SU-DHL-6 (cell line): ENCODE measurements at regions not wholly inside any gene's neighbourhood (a gene's known extent, or its start where the extent isn't known, plus 50 kb on each side); places are given as distances from the start of the nearest gene placed in this dataset.

ENCODE experiments used
- H2AFZ ChIP-seq: fragments of 200-600 bp; sonication (generic); 2 replicates; pipeline ENCODE4 v1.6.1; 2014; ENCODE audit warnings: low read depth, mild to moderate bottlenecking, moderate library complexity, mixed read lengths, antibody characterized with exemption, low read length; ENCODE audit not compliant: severe bottlenecking
- H3F3A ChIP-seq: fragments of 200-600 bp; shearing (Covaris generic); 2 replicates; pipeline ENCODE4 v1.6.0; 2016; ENCODE audit warnings: antibody characterized with exemption, mild to moderate bottlenecking; ENCODE audit not compliant: insufficient read depth
- H3K27ac ChIP-seq: fragments of 200-600 bp; sonication (generic); 2 replicates; pipeline ENCODE4 v1.5.1; 2016; ENCODE audit warnings: low read depth, mild to moderate bottlenecking, low read length, moderate library complexity, mixed read lengths
- H3K27me3 ChIP-seq: fragments of 200-600 bp; sonication (generic), shearing (Covaris generic); 2 replicates; pipeline ENCODE4 v1.6.0; 2014; ENCODE audit warnings: mild to moderate bottlenecking, low read length
- H3K36me3 ChIP-seq: fragments of 200-600 bp; sonication (generic); 2 replicates; pipeline ENCODE4 v1.6.1; 2014; ENCODE audit warnings: mild to moderate bottlenecking, low read length, mixed read lengths
- H3K4me2 ChIP-seq: fragments of 300-600, 200-600 bp; shearing (Covaris generic), sonication (generic); 2 replicates; pipeline ENCODE4 v1.6.0; 2014; ENCODE audit warnings: low read length, low read depth, mild to moderate bottlenecking; ENCODE audit not compliant: poor library complexity, severe bottlenecking
- H3K4me3 ChIP-seq: fragments of 200-600 bp; sonication (generic); 2 replicates; pipeline ENCODE4 v1.5.1; 2014; ENCODE audit warnings: antibody characterized with exemption, low read length, mild to moderate bottlenecking, mixed read lengths; ENCODE audit not compliant: insufficient read depth, poor library complexity, severe bottlenecking
- H3K79me2 ChIP-seq: fragments of 200-600 bp; sonication (generic); 2 replicates; pipeline ENCODE4 v1.6.1; 2014; ENCODE audit warnings: mild to moderate bottlenecking, low read length, moderate library complexity; ENCODE audit not compliant: insufficient read depth
- H3K9ac ChIP-seq: fragments of 200-600 bp; sonication (generic); 2 replicates; pipeline ENCODE4 v1.7.0; 2014; ENCODE audit warnings: mild to moderate bottlenecking, low read length
- H3K9me2 ChIP-seq: fragments of 200-600 bp; sonication (generic); replicated peaks from 2 replicates; pipeline ENCODE4 v1.6.1; 2014; ENCODE audit warnings: low read length; ENCODE audit not compliant: insufficient read depth
- H3K9me3 ChIP-seq: fragments of 200-600 bp; sonication (generic); 2 replicates; pipeline ENCODE4 v1.6.1; 2014; ENCODE audit warnings: low read length, mixed read lengths; ENCODE audit not compliant: insufficient read depth
- H4K20me1 ChIP-seq: fragments of 200-600 bp; sonication (generic); 2 replicates; pipeline ENCODE4 v1.6.1; 2014; ENCODE audit warnings: low read depth, mild to moderate bottlenecking, antibody characterized with exemption, low read length, moderate library complexity, mixed read lengths
- CTCF ChIP-seq: fragments of 200-600 bp; sonication (generic); IDR thresholded peaks from one replicate; pipeline ENCODE4 v1.5.1; 2017; ENCODE audit warnings: antibody characterized with exemption, mild to moderate bottlenecking, low read length, moderate library complexity; ENCODE audit not compliant: insufficient read depth, poor library complexity, severe bottlenecking
- EZH2phosphoT487 ChIP-seq: fragments of 200-600 bp; sonication (generic), shearing (Covaris generic); conservative IDR thresholded peaks from 2 replicates; pipeline ENCODE4 v1.6.1; 2018; ENCODE audit warnings: mild to moderate bottlenecking, antibody characterized with exemption, low read length, moderate library complexity, mixed read lengths

- no peak overlapping the region for H3K4me2 ChIP-seq
- no peaks in the 10 kb centered on the region for H3K36me3 ChIP-seq
- H3K27me3 ChIP-seq: no peaks in the 10 kb centered on the region
- no peaks in the 10 kb centered on the region; the same call in 1 of the 2 replicates for H3K9me3 ChIP-seq
- H3K4me3 ChIP-seq: no peak overlapping the region
- no peak overlapping the region for H3K9ac ChIP-seq
- H3K27ac ChIP-seq: no peak overlapping the region
- H4K20me1 ChIP-seq: no peaks in the 10 kb centered on the region
- no peaks in the 10 kb centered on the region for H3F3A ChIP-seq
- H2AFZ ChIP-seq: no peak overlapping the region
- H3K79me2 ChIP-seq: no peaks in the 10 kb centered on the region
- H3K9me2 ChIP-seq: no peaks in the 10 kb centered on the region
- TF ChIP-seq EZH2phosphoT487 (no peak), CTCF (no peak)
These were observed 1287.7 kb upstream of the CDH6 start for GRCh38 chr5:29905626-29906353.

DNA sequence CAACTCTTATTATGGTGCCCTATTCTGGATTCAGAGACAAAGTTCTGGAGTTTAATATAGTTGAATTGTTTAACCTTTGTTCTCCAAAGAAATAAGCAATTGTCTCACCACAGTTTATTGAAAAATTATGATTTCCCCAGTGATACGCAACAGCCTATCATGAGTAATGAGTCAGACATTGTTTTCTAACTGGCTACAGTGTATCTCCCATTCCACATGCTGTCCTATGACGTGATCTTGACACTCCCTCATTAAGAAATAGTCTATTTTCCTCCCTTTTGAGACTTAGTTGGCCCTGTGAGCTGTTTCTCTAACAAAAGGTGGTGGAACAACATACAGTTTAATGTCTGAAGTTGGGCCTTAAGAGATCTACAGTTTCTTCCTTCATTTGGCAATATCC lies 1290.6 kb upstream of the CDH6 start:
- Histone ChIP-seq H3K9me3 (no peaks in the 10 kb centered on the region), H3K9ac (no peak overlapping the region), H4K20me1 (no peaks in the 10 kb centered on the region), H3K4me2 (no peak overlapping the region), H3K27ac (no peak overlapping the region), H2AFZ (no peak overlapping the region), H3K27me3 (no peaks in the 10 kb centered on the region), H3K4me3 (no peak overlapping the region), H3K36me3 (no peaks in the 10 kb centered on the region), H3K9me2 (no peaks in the 10 kb centered on the region), H3K79me2 (no peaks in the 10 kb centered on the region), H3F3A (no peaks in the 10 kb centered on the region)
- TF ChIP-seq CTCF (no peak), EZH2phosphoT487 (no peak)

DNA sequence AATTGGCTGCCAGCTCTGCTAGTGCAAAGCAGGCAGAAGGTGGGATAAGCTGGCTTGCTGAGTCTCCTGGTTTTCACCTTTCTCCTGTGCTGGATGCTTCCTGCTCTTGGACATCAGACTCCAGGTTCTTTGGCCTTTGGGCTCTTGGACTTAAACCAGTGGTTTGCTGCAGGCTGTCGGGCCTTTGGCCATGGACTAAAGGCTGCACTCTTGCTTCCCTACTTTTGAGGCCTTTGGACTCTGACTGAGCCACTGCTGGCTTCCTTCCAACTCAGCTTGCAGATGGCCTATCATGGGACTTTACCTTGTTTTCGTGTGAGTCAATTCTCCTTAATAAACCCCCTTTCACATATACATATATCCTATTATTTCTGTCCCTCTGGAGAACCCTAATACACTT lies 1293.9 kb upstream of the CDH6 start:
- no peaks in the 10 kb centered on the region for H3K9me3 ChIP-seq
- H3K9me2 ChIP-seq: no peaks in the 10 kb centered on the region
- no peak overlapping the region for H3K9ac ChIP-seq
- H4K20me1 ChIP-seq: no peaks in the 10 kb centered on the region
- no peak overlapping the region for H3K4me3 ChIP-seq
- no peaks in the 10 kb centered on the region for H3K36me3 ChIP-seq
- no peak overlapping the region for H3K27ac ChIP-seq
- H3K27me3 ChIP-seq: no peaks in the 10 kb centered on the region
- H3F3A ChIP-seq: no peaks in the 10 kb centered on the region
- no peak overlapping the region for H2AFZ ChIP-seq
- TF ChIP-seq EZH2phosphoT487 (no peak), CTCF (no peak)
- no peak overlapping the region for H3K4me2 ChIP-seq
- no peaks in the 10 kb centered on the region for H3K79me2 ChIP-seq
